Ovary (tissue), 7 donors: ENCODE measurements at regions not wholly inside any gene's neighbourhood (a gene's known extent, or its start where the extent isn't known, plus 50 kb on each side); places are given as distances from the start of the nearest gene placed in this dataset.
"Not testable (repeated sequence)": the region's sequence is repeated elsewhere in the genome, so short reads cannot be mapped to it uniquely, and the experiment has no call there.

Experiments used
- DNase-seq, 5 donors: peaks; one replicate each; pipeline ENCODE4 v3.0.0-alpha.2; 2019 to 2020
- H3K27ac ChIP-seq, 2 donors: fragments of 200-600 bp; one replicate each; pipeline versions ENCODE4 v1.5.1 to v1.8.0; 2019 to 2022
- H3K27me3 ChIP-seq: fragments of 200-600 bp; one replicate; pipeline ENCODE4 v1.8.0; 2022
- H3K36me3 ChIP-seq: fragments of 200-600 bp; sonication (generic); one replicate; pipeline ENCODE4 v1.5.1; 2019
- H3K4me1 ChIP-seq: one replicate; pipeline ENCODE4 v1.8.1; 2013; ENCODE audit warnings: mild to moderate bottlenecking, moderate library complexity; ENCODE audit not compliant: insufficient read depth
- H3K4me3 ChIP-seq: fragments of 200-600 bp; sonication (generic); one replicate; pipeline ENCODE4 v1.5.1; 2017
- H3K9me3 ChIP-seq, 2 donors: fragments of 200-600 bp in 1 of 2; sonication (generic) in 1 of 2; one replicate each; pipeline versions ENCODE4 v1.5.1 to v1.8.1; 2013 to 2019; ENCODE audit warnings: mild to moderate bottlenecking in 1 of 2, moderate library complexity in 1 of 2
- EP300 ChIP-seq: sonication (generic); formaldehyde crosslinking; IDR thresholded peaks from one replicate; pipeline ENCODE4 v1.6.1; 2017; ENCODE audit warnings: antibody characterized with exemption
- POLR2A ChIP-seq: fragments of 450-650 bp; IDR thresholded peaks from one replicate; pipeline ENCODE4 v1.6.1; 2017; ENCODE audit warnings: antibody characterized with exemption, mild to moderate bottlenecking, moderate library complexity
- WGBS, 3 donors: extraction: QIAGEN DNeasy Blood & Tissue Kit in 1 of 3; methylation state at CpG; one replicate each; pipeline versions ENCODE4 v1.1.5 to v1.1.7; 2013 to 2017; 5-methylcytosine and 5-hydroxymethylcytosine counted together
- intact Hi-C, 4 donors: fragments of 100-400 bp; cut with DNase I; formaldehyde crosslinking; loops; one replicate each; pipeline versions ENCODE4 v1.11.0 to v1.15.1; 2022 to 2023
- TF ChIP-seq, protein P1 (sequence below), 3 donors: fragments of 450-650 bp in 2 of 3; fragments of 200-600 bp in 1 of 3; IDR thresholded peaks; one replicate each; pipeline versions ENCODE4 v1.5.1 to v1.8.0; 2016 to 2022; ENCODE audit warnings: antibody characterized with exemption in 3 of 3, mild to moderate bottlenecking in 1 of 3
- donor health status: DM: no; HTN: no; CAD: no; lungs with moderate emphysema.
- donor health status: DM: no; HTN: no; CAD: no.
- donor health status: Bipolar disorder and iron deficiency.
- donor health status: DM: no; HTN: no; CAD: no.
- donor health status: DM: yes; HTN: yes; CAD: no.

DNA sequence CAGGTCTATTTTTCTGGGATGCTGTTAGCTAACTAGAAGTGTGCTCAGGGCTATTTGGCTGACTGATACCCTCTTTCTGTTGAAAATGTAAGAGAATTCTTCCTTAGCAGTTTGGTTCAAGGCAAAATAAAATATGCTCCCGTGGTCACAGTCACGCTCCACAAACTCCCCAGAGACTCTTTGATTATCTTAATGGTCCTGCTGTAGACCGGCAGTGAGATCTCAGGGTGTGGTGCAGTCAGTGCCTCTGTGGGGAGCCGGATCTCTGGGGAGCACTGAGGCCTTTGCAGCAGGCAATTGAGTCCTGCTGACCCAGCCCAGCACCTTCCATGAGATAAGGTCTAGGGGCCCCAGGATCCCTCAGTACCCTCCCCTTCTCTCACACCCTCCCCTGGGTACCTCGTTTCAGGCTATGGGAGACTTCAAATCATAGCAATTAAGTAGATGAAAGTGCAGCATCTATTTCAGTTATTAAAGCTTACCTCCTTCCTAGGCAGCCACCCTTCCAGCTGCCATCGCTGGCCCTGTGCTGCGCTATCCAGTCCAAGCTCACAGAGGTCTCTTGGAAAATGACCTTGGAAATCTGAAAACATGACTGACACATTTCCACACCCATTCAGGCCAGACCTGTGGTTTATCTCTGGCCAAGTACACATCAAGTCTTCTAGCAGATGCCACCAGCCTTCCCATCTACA lies 98.1 kb downstream of the SEC16B start:
- TF ChIP-seq POLR2A (no peak), EP300 (no peak)
- TF ChIP-seq, protein P1, sequence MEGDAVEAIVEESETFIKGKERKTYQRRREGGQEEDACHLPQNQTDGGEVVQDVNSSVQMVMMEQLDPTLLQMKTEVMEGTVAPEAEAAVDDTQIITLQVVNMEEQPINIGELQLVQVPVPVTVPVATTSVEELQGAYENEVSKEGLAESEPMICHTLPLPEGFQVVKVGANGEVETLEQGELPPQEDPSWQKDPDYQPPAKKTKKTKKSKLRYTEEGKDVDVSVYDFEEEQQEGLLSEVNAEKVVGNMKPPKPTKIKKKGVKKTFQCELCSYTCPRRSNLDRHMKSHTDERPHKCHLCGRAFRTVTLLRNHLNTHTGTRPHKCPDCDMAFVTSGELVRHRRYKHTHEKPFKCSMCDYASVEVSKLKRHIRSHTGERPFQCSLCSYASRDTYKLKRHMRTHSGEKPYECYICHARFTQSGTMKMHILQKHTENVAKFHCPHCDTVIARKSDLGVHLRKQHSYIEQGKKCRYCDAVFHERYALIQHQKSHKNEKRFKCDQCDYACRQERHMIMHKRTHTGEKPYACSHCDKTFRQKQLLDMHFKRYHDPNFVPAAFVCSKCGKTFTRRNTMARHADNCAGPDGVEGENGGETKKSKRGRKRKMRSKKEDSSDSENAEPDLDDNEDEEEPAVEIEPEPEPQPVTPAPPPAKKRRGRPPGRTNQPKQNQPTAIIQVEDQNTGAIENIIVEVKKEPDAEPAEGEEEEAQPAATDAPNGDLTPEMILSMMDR (IDR thresholded peaks at IDR 0.05) = no peak
- Histone ChIP-seq H3K9me3 (no peaks in the 10 kb centered on the region), H3K27me3 (no peaks in the 10 kb centered on the region), H3K27ac (no peak overlapping the region), H3K4me3 (no peak overlapping the region), H3K36me3 (no peaks in the 10 kb centered on the region), H3K4me1 (no peaks in the 10 kb centered on the region)
- intact Hi-C loops = no loop called here
- DNase-seq = no peak
- 79 to 84% (median 81%) methylated on average over 7 of the region's 7 CpGs for WGBS, 3 donors

DNA sequence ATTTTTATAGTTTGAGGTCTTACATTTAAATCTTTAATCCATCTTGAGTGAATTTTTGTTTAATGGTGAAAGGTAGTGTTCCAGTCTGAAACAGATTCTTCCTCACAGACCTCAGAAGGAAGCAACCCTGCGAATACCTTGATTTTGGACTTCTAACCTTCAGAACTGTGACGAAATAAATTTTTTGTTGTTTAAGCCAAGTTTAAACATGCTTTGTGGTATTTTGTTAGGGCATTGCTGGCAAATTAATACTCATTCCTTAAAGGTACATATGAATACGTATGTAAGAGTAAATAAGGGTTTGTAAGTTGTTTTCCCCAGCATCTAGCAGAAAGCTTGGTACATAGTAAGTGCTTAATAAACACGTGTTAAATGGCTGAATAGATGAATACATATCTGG lies 100.3 kb downstream of the SEC16B start:
- Histone ChIP-seq H3K4me3 (no peak overlapping the region), H3K27me3 (no peaks in the 10 kb centered on the region), H3K9me3 (no peaks in the 10 kb centered on the region), H3K4me1 (no peaks in the 10 kb centered on the region), H3K27ac (no peak overlapping the region), H3K36me3 (no peaks in the 10 kb centered on the region)
- 90 to 94% (median 93%) methylated on average over 4 of the region's 4 CpGs for WGBS, 3 donors
- DNase-seq = no peak
- intact Hi-C loops = no loop called here
- TF ChIP-seq, protein P1 (IDR thresholded peaks at IDR 0.05) = no peak
- no peak for TF ChIP-seq EP300
- no peak for TF ChIP-seq POLR2A

DNA sequence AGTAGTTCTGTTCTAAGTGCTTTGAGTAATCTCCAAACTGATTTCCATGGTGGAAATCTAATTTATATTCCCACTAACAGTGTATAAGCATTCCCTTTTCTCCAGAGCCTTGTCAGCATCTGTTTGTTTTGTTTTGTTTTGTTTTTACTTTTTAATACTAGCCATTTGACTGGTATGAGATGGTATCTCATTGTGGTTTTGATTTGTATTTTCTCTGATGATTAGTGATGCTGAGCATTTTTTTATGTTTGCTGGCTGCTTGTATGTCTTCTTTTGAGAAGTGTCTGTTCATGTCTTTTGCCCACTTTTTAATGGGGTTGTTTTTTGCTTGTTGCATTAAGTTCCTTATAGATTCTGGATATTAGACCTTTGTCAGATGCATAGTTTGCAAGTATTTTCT lies 100.8 kb downstream of the SEC16B start:
- H3K27ac ChIP-seq, H3K4me3 ChIP-seq, H3K27me3 ChIP-seq, H3K4me1 ChIP-seq, H3K9me3 ChIP-seq, H3K36me3 ChIP-seq, intact Hi-C loops, DNase-seq: not testable (repeated sequence)

DNA sequence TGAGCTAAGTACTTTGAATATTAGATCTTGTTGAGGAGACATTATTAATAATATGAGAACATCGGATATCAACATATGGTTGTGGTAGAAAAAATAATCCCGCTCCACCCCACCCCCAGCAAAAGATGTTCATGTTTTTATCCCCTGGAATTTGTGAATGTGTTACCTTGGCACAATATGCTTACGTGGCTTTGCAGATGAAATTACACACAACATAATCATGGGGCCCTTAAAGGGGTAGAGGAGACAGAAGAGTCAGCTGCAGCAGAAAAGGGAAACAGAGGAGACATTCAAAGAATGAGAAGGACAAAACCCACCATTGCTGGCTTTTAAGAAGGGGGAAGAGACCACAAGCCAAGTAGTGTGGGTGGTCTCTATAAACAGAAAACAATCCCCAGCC lies 104.1 kb downstream of the SEC16B start:
- no peak for TF ChIP-seq EP300
- TF ChIP-seq, protein P1 (IDR thresholded peaks at IDR 0.05) = no peak
- TF ChIP-seq POLR2A = no peak
- H3K4me3 ChIP-seq = no peak overlapping the region
- no peak for DNase-seq
- WGBS, 3 donors = 84 to 86% (median 84%) methylated on average over 3 of the region's 3 CpGs
- H3K27me3 ChIP-seq = no peaks in the 10 kb centered on the region
- intact Hi-C loops = no loop called here
- H3K4me1 ChIP-seq = no peaks in the 10 kb centered on the region
- no peaks in the 10 kb centered on the region for H3K36me3 ChIP-seq
- no peak overlapping the region for H3K27ac ChIP-seq
- H3K9me3 ChIP-seq = no peaks in the 10 kb centered on the region

DNA sequence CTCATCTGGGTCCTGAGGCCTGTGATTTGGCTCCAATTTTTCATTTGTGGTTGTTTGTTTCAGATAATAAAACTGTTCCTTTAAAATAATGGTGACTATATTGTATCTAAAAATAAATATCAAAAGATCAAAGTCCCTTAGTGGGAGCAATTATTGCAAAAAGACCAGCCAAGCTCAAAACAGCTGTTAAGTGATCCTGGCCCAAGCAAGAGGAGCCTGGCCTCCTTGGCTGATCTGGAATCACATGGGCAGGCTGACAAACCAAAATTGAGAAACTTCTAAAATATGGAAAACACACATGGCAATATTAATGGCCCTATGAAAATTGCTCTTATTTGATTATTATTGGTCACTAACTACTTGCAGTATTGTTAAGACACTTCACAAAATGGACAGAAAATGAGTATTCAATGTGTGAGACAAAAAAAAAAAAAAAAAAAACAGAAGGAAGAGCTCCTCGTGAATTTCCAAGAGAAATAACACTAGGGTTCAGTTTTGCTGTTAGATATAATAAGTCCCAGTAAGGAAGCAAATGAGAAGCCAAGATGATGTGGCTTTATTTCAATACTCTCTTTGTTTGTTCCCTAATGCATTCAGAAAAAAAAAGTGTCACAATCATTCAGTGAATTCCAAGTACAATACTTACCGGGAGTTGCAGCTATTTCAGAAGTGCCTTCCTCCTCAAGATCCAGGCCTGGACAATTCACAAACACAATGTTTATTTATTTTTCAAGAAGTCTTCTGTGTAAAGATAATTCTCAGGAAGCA lies 105.1 kb downstream of the SEC16B start:
- intact Hi-C loops = no loop called here
- DNase-seq = no peak
- 31 to 45% (median 42%) methylated on average over 2 of the region's 2 CpGs for WGBS, 3 donors

More for the DNA sequence above, 105.1 kb downstream of the SEC16B start:
- TF ChIP-seq, protein P1 (IDR thresholded peaks at IDR 0.05) = no peak
- no peak for TF ChIP-seq POLR2A
- TF ChIP-seq EP300 = no peak
- Histone ChIP-seq H3K4me1 (no peaks in the 10 kb centered on the region), H3K9me3 (no peaks in the 10 kb centered on the region), H3K27ac (no peak overlapping the region), H3K4me3 (no peak overlapping the region), H3K27me3 (no peaks in the 10 kb centered on the region), H3K36me3 (no peaks in the 10 kb centered on the region)
